ENCODE measurements at regions not wholly inside any gene's neighbourhood (a gene's known extent, or its start where the extent isn't known, plus 50 kb on each side); places are given as distances from the start of the nearest gene placed in this dataset.
A peak's percentile ranks its signal among the peaks of the same experiment; 100 is the strongest.

DNA sequence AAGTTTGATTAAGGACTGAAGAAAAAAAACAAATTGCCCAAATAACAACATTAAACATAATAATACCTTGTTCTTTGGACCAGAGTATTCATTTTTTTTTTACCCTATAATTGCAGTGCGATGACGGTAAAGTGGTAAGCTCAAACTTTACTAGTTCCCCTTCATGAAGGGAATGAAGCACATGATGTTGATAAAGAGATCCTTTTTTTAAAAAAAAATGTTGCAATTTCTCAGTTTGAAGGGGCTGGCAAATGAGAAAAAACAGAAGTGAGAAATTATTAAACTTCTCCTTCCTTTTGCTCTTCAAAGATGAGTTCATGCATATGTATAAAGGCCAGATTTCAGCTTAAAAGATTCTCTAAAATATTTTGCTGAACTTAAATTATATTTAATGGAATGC, 231.7 kb downstream of the C4orf33 start:
- no peaks in the 10 kb centered on the region for H3K79me2 ChIP-seq (ENCODE audit: control insufficient read depth, insufficient read depth, low read length, unreplicated experiment)

GRCh38 chr4:129328162-129328561, 232.2 kb downstream of the C4orf33 start:
- H3K79me2 ChIP-seq (ENCODE audit: control insufficient read depth, insufficient read depth, low read length, unreplicated experiment), result no peaks in the 10 kb centered on the region
- H3K27ac ChIP-seq (ENCODE audit: low read depth, low read length), result no peak overlapping the region
- peaks cover 7% of the 10 kb centered on the region for H3K4me1 ChIP-seq (ENCODE audit: control insufficient read depth, insufficient read depth, low read length, unreplicated experiment)
- no peak overlapping the region for H3K4me3 ChIP-seq (ENCODE audit: low read depth, low read length)
- no peak overlapping the region for H2AFZ ChIP-seq (ENCODE audit: low read length, unreplicated experiment)
- H3K27me3 ChIP-seq (ENCODE audit: insufficient read depth, low read length), result peaks cover 16% of the 10 kb centered on the region
- no peaks in the 10 kb centered on the region for H3K36me3 ChIP-seq (ENCODE audit: insufficient read depth, low read length)

More for the DNA sequence above, 231.7 kb downstream of the C4orf33 start:
- Histone ChIP-seq H3K4me3 (ENCODE audit: low read depth, low read length) (no peak overlapping the region), H3K36me3 (ENCODE audit: insufficient read depth, low read length) (no peaks in the 10 kb centered on the region), H3K4me1 (ENCODE audit: control insufficient read depth, insufficient read depth, low read length, unreplicated experiment) (peaks cover 7% of the 10 kb centered on the region), H2AFZ (ENCODE audit: low read length, unreplicated experiment) (no peak overlapping the region), H3K27me3 (ENCODE audit: insufficient read depth, low read length) (peaks cover 22% of the 10 kb centered on the region), H3K27ac (ENCODE audit: low read depth, low read length) (no peak overlapping the region)

DNA sequence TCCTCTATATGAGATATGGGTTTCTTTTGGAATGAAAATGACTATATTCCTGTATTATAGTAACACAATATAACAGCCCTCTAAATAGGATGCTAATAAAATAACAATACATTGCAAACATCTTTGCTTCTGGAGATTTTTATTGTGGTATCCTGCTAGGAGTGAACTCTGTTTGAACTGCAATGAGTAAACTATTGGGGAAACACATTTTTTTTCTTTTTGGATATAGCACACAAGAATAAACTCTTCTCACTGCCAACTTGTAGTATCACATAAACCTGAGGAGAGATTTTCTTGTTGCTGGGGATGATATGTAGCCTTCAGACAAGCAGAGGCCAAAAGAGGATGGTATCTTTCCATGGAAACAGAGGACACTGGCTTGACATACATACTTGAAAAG, 238.2 kb downstream of the C4orf33 start:
- H3K4me3 ChIP-seq (ENCODE audit: low read depth, low read length), result no peak overlapping the region
- no peak overlapping the region for H3K27ac ChIP-seq (ENCODE audit: low read depth, low read length)
- no peaks in the 10 kb centered on the region for H3K4me1 ChIP-seq (ENCODE audit: control insufficient read depth, insufficient read depth, low read length, unreplicated experiment)
- no peak overlapping the region for H2AFZ ChIP-seq (ENCODE audit: low read length, unreplicated experiment)
- H3K36me3 ChIP-seq (ENCODE audit: insufficient read depth, low read length), result no peaks in the 10 kb centered on the region
- no peaks in the 10 kb centered on the region for H3K27me3 ChIP-seq (ENCODE audit: insufficient read depth, low read length)
- H3K79me2 ChIP-seq (ENCODE audit: control insufficient read depth, insufficient read depth, low read length, unreplicated experiment), result no peaks in the 10 kb centered on the region

DNA sequence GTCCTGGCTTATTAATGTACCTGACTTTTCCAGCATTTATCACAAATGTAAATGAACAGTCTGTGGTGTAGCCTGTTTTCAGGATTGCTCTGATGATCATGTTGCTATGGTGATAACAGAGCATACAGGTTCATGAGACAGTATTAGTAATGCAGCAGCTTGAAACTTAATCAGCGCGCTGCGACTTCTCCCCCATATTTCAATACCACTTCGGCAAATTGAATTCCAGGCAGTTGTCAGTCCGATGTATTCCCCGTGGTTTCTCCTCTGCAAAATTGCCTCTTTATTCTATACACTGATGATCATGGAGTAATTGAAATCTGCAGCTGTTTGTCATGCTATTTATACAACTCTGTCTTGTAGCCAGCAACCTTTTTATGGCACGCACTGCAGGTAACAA, 239.3 kb downstream of the C4orf33 start:
- H3K27ac ChIP-seq (ENCODE audit: low read depth, low read length), result no peak overlapping the region
- H2AFZ ChIP-seq (ENCODE audit: low read length, unreplicated experiment), result no peak overlapping the region
- H3K36me3 ChIP-seq (ENCODE audit: insufficient read depth, low read length), result no peaks in the 10 kb centered on the region
- no peak overlapping the region for H3K4me3 ChIP-seq (ENCODE audit: low read depth, low read length)
- H3K4me1 ChIP-seq (ENCODE audit: control insufficient read depth, insufficient read depth, low read length, unreplicated experiment), result no peaks in the 10 kb centered on the region
- H3K79me2 ChIP-seq (ENCODE audit: control insufficient read depth, insufficient read depth, low read length, unreplicated experiment), result no peaks in the 10 kb centered on the region
- H3K27me3 ChIP-seq (ENCODE audit: insufficient read depth, low read length), result no peaks in the 10 kb centered on the region

DNA sequence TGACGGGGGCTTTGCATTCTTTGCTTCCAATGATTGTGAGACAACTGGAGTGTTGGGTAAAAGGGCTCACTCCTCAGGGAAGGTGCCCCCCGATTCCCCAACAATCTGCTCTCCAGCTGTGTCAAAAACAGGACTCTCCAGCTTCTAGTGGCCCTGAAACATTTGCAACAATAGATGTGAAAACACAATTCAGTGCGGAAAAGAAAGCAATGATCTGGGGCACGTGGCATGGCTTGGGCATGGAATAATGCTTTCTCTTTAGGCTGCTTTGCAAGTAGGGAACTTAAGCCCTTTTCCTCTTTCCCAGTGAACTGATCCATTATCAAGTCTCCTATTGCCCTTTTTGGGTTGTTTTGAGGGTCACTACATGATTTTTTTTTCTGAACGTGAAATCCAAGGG, 239.9 kb downstream of the C4orf33 start:
- Histone ChIP-seq H2AFZ (ENCODE audit: low read length, unreplicated experiment) (no peak overlapping the region), H3K4me1 (ENCODE audit: control insufficient read depth, insufficient read depth, low read length, unreplicated experiment) (no peaks in the 10 kb centered on the region), H3K27ac (ENCODE audit: low read depth, low read length) (no peak overlapping the region), H3K4me3 (ENCODE audit: low read depth, low read length) (no peak overlapping the region), H3K79me2 (ENCODE audit: control insufficient read depth, insufficient read depth, low read length, unreplicated experiment) (no peaks in the 10 kb centered on the region), H3K27me3 (ENCODE audit: insufficient read depth, low read length) (no peaks in the 10 kb centered on the region), H3K36me3 (ENCODE audit: insufficient read depth, low read length) (no peaks in the 10 kb centered on the region)

DNA sequence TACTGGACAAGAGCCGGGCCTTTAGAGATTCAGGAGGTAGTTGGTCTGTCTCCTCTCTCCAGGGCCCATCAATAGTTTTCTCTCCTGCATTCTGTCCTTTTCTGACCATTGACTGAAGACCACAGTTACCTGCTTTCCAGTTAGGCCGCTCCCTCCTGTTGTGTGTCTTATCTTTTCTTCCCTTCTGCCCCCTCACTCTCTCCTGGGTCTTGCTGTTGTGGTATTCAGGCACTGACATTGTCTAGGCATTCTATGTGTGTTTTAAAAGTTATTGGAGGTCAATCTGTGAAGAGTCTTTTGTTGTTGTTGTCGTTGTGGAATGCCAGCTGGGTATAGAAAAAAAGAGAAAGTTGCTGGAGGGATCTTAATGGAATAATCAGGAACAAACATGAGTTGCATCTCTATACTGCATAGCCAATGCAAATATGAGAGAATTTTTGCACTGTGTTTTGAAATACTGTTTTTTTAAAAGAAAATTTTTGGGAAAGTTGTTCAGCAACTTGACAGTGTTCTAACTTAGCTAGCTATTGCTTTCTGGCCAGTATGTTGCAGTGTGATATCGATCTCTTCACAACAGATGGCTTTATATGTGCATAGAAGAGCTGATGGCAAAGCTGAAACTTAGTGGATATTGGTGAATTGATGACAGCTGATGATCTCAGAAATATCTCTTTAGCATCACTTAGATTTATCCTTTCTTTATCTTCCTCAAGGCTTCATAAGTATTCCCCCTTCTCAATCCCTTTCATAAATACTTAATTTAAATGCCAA, 240.7 kb downstream of the C4orf33 start:
- no peaks in the 10 kb centered on the region for H3K27me3 ChIP-seq (ENCODE audit: insufficient read depth, low read length)
- H3K27ac ChIP-seq (ENCODE audit: low read depth, low read length), result no peak overlapping the region
- no peaks in the 10 kb centered on the region for H3K36me3 ChIP-seq (ENCODE audit: insufficient read depth, low read length)
- H3K4me3 ChIP-seq (ENCODE audit: low read depth, low read length), result no peak overlapping the region
- no peaks in the 10 kb centered on the region for H3K79me2 ChIP-seq (ENCODE audit: control insufficient read depth, insufficient read depth, low read length, unreplicated experiment)
- no peaks in the 10 kb centered on the region for H3K4me1 ChIP-seq (ENCODE audit: control insufficient read depth, insufficient read depth, low read length, unreplicated experiment)
- no peak overlapping the region for H2AFZ ChIP-seq (ENCODE audit: low read length, unreplicated experiment)

- Histone ChIP-seq H3K27me3 (ENCODE audit: insufficient read depth, low read length) (no peaks in the 10 kb centered on the region), H3K79me2 (ENCODE audit: control insufficient read depth, insufficient read depth, low read length, unreplicated experiment) (no peaks in the 10 kb centered on the region), H3K36me3 (ENCODE audit: insufficient read depth, low read length) (no peaks in the 10 kb centered on the region), H2AFZ (ENCODE audit: low read length, unreplicated experiment) (no peak overlapping the region), H3K4me1 (ENCODE audit: control insufficient read depth, insufficient read depth, low read length, unreplicated experiment) (peaks cover 4% of the 10 kb centered on the region), H3K27ac (ENCODE audit: low read depth, low read length) (no peak overlapping the region), H3K4me3 (ENCODE audit: low read depth, low read length) (no peak overlapping the region)
Observed at GRCh38 chr4:129337228-129337620, 241.3 kb downstream of the C4orf33 start.

DNA sequence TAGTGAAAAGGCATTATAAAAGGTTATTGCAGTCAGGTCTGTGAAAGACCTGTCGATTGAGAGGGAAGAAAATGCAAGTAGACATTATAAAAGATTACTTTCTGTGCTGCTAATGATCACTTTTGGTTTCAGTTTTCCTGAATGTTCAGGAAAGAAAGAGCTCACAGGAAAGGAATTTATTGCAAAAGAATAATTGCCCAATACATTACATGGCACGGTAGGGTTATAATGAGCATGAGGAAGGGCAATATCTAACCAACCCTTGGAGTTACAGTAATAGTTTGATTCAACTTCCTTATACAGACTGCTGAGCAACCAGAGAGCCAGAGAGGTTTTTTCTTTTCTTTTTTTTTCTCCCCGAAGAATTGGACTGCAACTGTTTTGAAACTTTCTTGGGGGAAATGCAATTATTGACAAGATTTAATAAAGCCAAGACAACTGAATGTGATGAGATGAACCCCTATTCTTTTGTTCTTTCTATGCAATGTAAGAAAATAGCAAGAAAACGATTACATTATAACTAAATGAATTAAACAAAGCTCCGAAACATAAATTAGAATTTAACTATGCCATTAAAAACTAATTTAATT, 247.0 kb downstream of the C4orf33 start:
- H3K27me3 ChIP-seq (ENCODE audit: insufficient read depth, low read length), result no peaks in the 10 kb centered on the region
- peak overlapping the region; percentile 92 for H2AFZ ChIP-seq (ENCODE audit: low read length, unreplicated experiment)
- H3K79me2 ChIP-seq (ENCODE audit: control insufficient read depth, insufficient read depth, low read length, unreplicated experiment), result no peaks in the 10 kb centered on the region
- peak overlapping the region; percentile 64 for H3K4me3 ChIP-seq (ENCODE audit: low read depth, low read length)
- H3K36me3 ChIP-seq (ENCODE audit: insufficient read depth, low read length), result no peaks in the 10 kb centered on the region
- peak overlapping the region; percentile 35 for H3K27ac ChIP-seq (ENCODE audit: low read depth, low read length)
- peaks cover 20% of the 10 kb centered on the region for H3K4me1 ChIP-seq (ENCODE audit: control insufficient read depth, insufficient read depth, low read length, unreplicated experiment)

DNA sequence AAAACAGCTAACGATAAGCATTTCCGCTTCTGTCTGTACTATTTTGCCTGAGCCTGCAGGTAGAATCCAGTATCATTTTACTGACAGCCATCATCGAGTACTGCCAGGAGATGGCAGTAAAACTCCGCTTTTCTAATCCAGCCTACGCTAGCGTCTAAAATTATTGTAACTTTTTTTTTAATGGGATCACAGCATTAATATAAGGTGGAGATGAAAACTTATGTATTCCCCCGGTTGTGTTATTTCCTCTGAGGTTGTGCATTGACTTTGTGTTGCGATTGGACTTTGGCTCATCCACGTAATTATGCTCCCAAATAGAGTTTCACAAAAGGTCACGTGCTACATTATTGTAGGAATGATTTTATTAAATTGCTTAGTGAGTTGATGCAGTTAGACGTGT, 248.1 kb downstream of the C4orf33 start:
- no peaks in the 10 kb centered on the region for H3K36me3 ChIP-seq (ENCODE audit: insufficient read depth, low read length)
- no peaks in the 10 kb centered on the region for H3K79me2 ChIP-seq (ENCODE audit: control insufficient read depth, insufficient read depth, low read length, unreplicated experiment)
- peaks cover 20% of the 10 kb centered on the region for H3K4me1 ChIP-seq (ENCODE audit: control insufficient read depth, insufficient read depth, low read length, unreplicated experiment)
- H3K27me3 ChIP-seq (ENCODE audit: insufficient read depth, low read length), result no peaks in the 10 kb centered on the region
- peak overlapping the region; percentile 63 for H2AFZ ChIP-seq (ENCODE audit: low read length, unreplicated experiment)
- no peak overlapping the region for H3K27ac ChIP-seq (ENCODE audit: low read depth, low read length)
- H3K4me3 ChIP-seq (ENCODE audit: low read depth, low read length), result peak overlapping the region; percentile 32; the same call in 1 of the 2 replicates

DNA sequence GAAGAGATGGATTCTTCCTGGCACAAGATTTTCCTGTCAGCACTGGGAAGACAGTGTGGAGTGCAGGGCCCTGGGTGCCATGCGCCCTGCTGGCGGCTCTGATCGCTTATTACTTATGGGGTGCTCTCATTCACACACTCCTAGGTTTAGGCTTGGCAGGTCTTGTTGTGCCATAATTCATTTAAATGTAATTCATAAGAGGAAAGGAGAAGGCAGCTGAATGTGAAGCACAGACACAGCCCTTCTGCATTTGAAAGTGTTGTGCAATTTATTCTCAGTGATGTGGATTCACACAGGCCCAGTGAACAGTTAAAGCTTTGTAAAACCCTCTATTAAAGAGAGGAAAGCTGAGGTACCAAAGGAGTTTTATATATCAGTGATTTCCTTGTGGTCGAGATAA, 249.7 kb downstream of the C4orf33 start:
- Histone ChIP-seq H3K27me3 (ENCODE audit: insufficient read depth, low read length) (no peaks in the 10 kb centered on the region), H3K27ac (ENCODE audit: low read depth, low read length) (no peak overlapping the region), H3K36me3 (ENCODE audit: insufficient read depth, low read length) (no peaks in the 10 kb centered on the region), H2AFZ (ENCODE audit: low read length, unreplicated experiment) (no peak overlapping the region), H3K4me3 (ENCODE audit: low read depth, low read length) (no peak overlapping the region), H3K4me1 (ENCODE audit: control insufficient read depth, insufficient read depth, low read length, unreplicated experiment) (peaks cover 20% of the 10 kb centered on the region), H3K79me2 (ENCODE audit: control insufficient read depth, insufficient read depth, low read length, unreplicated experiment) (no peaks in the 10 kb centered on the region)

DNA sequence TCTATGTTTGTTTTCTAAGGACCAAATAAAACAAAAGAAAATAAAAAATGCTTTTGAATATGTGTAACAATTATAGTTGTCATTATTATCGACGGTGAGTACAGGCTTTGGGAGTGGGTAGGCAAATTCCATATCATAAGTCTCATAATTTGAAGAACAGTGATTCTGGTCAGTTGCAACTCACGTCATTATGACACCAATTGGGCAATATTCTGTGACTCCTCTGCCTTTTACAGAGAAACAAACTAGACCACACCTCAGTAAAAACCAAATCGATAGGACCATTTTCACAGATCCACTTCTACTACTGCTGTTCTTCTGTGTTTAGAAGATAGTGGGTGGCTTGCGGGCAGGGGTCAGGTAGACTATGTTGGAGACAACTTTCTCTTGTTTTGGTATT, 250.1 kb downstream of the C4orf33 start:
- H3K27ac ChIP-seq (ENCODE audit: low read depth, low read length), result no peak overlapping the region
- H3K36me3 ChIP-seq (ENCODE audit: insufficient read depth, low read length), result no peaks in the 10 kb centered on the region
- no peaks in the 10 kb centered on the region for H3K27me3 ChIP-seq (ENCODE audit: insufficient read depth, low read length)
- H2AFZ ChIP-seq (ENCODE audit: low read length, unreplicated experiment), result no peak overlapping the region
- H3K4me1 ChIP-seq (ENCODE audit: control insufficient read depth, insufficient read depth, low read length, unreplicated experiment), result peaks cover 20% of the 10 kb centered on the region
- no peak overlapping the region for H3K4me3 ChIP-seq (ENCODE audit: low read depth, low read length)
- H3K79me2 ChIP-seq (ENCODE audit: control insufficient read depth, insufficient read depth, low read length, unreplicated experiment), result no peaks in the 10 kb centered on the region

Data from ACC112 (cell line).